ENCODE measurements at regions not wholly inside any gene's neighbourhood (a gene's known extent, or its start where the extent isn't known, plus 50 kb on each side); places are given as distances from the start of the nearest gene placed in this dataset.

GRCh38 chr9:96080364-96080763 lies 204.9 kb downstream of the ERCC6L2 start:
- no peak for TF ChIP-seq CTCF (IDR thresholded peaks at IDR 0.05)
- no peak for TF ChIP-seq POLR2A (IDR thresholded peaks at IDR 0.05)
- no peak for TF ChIP-seq EP300 (IDR thresholded peaks at IDR 0.05)

Data from tibial nerve (tissue), 4 donors.